Panc1 (cell line): ENCODE measurements at regions not wholly inside any gene's neighbourhood (a gene's known extent, or its start where the extent isn't known, plus 50 kb on each side); places are given as distances from the start of the nearest gene placed in this dataset.
"Not testable (repeated sequence)": the region's sequence is repeated elsewhere in the genome, so short reads cannot be mapped to it uniquely, and the experiment has no call there.

Source experiments
- ATAC-seq: fragments of 200-7000 bp; cut with Tn5 transposase; 2 replicates; pipeline ENCODE4 v1.9.1; 2020; ENCODE audit warnings: mild to moderate bottlenecking, moderate library complexity
- BruUV-seq: library from RNA; stranded (reverse); fragments of 400-500 nt; replicated peaks from 2 replicates; lab custom pipeline; 2021; lab: Mats Ljungman, UMichigan
- CTCF ChIA-PET: fragments of 300-600 bp; sonication (Branson Sonifier 250); formaldehyde crosslinking; loops from one replicate; lab custom pipeline; 2022; ENCODE audit warnings: antibody characterized with exemption; lab: Charles Lee
- POLR2A ChIA-PET: fragments of 300-600 bp; sonication (Branson Sonifier 250); formaldehyde crosslinking; loops from one replicate; lab custom pipeline; 2022; ENCODE audit warnings: antibody characterized with exemption; lab: Charles Lee
- DNase-seq: peaks from one replicate; pipeline ENCODE4 v3.0.0-alpha.2; 2010; ENCODE audit warnings: low read depth, low spot score
- H3K27ac ChIP-seq: 2 replicates; pipeline ENCODE4 v1.5.1; 2011; ENCODE audit warnings: mild to moderate bottlenecking, low read length, inconsistent platforms
- H3K27me3 ChIP-seq: fragments of 200-500 bp; sonication (Bioruptor generic); 2 replicates; pipeline ENCODE4 v1.6.0; 2014; ENCODE audit warnings: low read length, inconsistent platforms; ENCODE audit not compliant: control insufficient read depth, insufficient read depth
- H3K36me3 ChIP-seq: fragments of 200-500 bp; sonication (Bioruptor generic); 2 replicates; pipeline ENCODE4 v1.5.1; 2014; ENCODE audit warnings: inconsistent platforms, mild to moderate bottlenecking, low read length, moderate library complexity; ENCODE audit not compliant: control insufficient read depth, insufficient read depth
- H3K4me1 ChIP-seq: 2 replicates; pipeline ENCODE4 v1.5.1; 2011; ENCODE audit warnings: inconsistent platforms, mild to moderate bottlenecking, low read length, moderate library complexity; ENCODE audit not compliant: control insufficient read depth, insufficient read depth
- H3K4me3 ChIP-seq, 2 experiments: 2 replicates each; pipeline ENCODE4 v1.5.1; 2011 to 2012; ENCODE audit warnings: low read depth in 2 of 2, low read length in 2 of 2, mild to moderate bottlenecking in 2 of 2, inconsistent platforms in 1 of 2, moderate library complexity in 1 of 2
- H3K9me3 ChIP-seq: fragments of 200-500 bp; sonication (Bioruptor generic); 2 replicates; pipeline ENCODE4 v1.5.1; 2014; ENCODE audit warnings: low read depth, mild to moderate bottlenecking, inconsistent platforms, low read length, moderate library complexity; ENCODE audit not compliant: control insufficient read depth, insufficient read depth
- CTCF ChIP-seq: fragments of 450-650 bp; IDR thresholded peaks from 2 replicates; pipeline ENCODE4 v1.5.1; 2017; ENCODE audit warnings: mild to moderate bottlenecking
- POLR2AphosphoS5 ChIP-seq: IDR thresholded peaks from 2 replicates; pipeline ENCODE4 v1.6.1; 2012; ENCODE audit warnings: mild to moderate bottlenecking, low read depth, low read length, moderate library complexity
- SIN3A ChIP-seq: IDR thresholded peaks from 2 replicates; pipeline ENCODE4 v1.6.1; 2012; ENCODE audit warnings: low read depth, mild to moderate bottlenecking, low read length, moderate library complexity, borderline replicate concordance; ENCODE audit not compliant: insufficient read depth
- TCF7L2 ChIP-seq: IDR thresholded peaks from 2 replicates; pipeline ENCODE4 v1.6.1; 2011; ENCODE audit warnings: mild to moderate bottlenecking, low read depth, low read length, inconsistent platforms
- in situ Hi-C: cut with HindIII; loops from 2 replicates; pipeline ENCODE4 v1.10.0; 2016; ENCODE audit warnings: low sequenced_read_pairs, low pct_unique_long_range_greater_than_20kb
- intact Hi-C: fragments of 100-400 bp; cut with micrococcal nuclease; formaldehyde crosslinking; loops from one replicate; pipeline ENCODE4 v1.10.0; 2022; ENCODE audit not compliant: unreplicated experiment
- TF ChIP-seq, protein P1 (sequence below), 2 experiments: IDR thresholded peaks; 2 replicates each; pipeline ENCODE4 v1.6.1; 2011 to 2012; ENCODE audit warnings: low read depth in 2 of 2, control low read depth in 1 of 2, low read length in 1 of 2, mild to moderate bottlenecking in 1 of 2, moderate library complexity in 1 of 2; ENCODE audit not compliant: insufficient read depth in 1 of 2

- no peak overlapping the region for H3K4me3 ChIP-seq
- no peaks in the 10 kb centered on the region for H3K27me3 ChIP-seq
- DNase-seq (no peak), ATAC-seq (no peak)
- no peak overlapping the region for H3K27ac ChIP-seq
- POLR2A ChIA-PET = no interaction called here
- H3K36me3 ChIP-seq = no peaks in the 10 kb centered on the region
- CTCF ChIA-PET = no interaction called here
- in situ Hi-C loops = no loop called here
- no peaks in the 10 kb centered on the region for H3K9me3 ChIP-seq
- intact Hi-C loops = no loop called here
- no peaks in the 10 kb centered on the region for H3K4me1 ChIP-seq
- BruUV-seq = no TSS peak
- TF ChIP-seq SIN3A (no peak), TCF7L2 (no peak), CTCF (no peak), POLR2AphosphoS5 (no peak)
- TF ChIP-seq, protein P1, sequence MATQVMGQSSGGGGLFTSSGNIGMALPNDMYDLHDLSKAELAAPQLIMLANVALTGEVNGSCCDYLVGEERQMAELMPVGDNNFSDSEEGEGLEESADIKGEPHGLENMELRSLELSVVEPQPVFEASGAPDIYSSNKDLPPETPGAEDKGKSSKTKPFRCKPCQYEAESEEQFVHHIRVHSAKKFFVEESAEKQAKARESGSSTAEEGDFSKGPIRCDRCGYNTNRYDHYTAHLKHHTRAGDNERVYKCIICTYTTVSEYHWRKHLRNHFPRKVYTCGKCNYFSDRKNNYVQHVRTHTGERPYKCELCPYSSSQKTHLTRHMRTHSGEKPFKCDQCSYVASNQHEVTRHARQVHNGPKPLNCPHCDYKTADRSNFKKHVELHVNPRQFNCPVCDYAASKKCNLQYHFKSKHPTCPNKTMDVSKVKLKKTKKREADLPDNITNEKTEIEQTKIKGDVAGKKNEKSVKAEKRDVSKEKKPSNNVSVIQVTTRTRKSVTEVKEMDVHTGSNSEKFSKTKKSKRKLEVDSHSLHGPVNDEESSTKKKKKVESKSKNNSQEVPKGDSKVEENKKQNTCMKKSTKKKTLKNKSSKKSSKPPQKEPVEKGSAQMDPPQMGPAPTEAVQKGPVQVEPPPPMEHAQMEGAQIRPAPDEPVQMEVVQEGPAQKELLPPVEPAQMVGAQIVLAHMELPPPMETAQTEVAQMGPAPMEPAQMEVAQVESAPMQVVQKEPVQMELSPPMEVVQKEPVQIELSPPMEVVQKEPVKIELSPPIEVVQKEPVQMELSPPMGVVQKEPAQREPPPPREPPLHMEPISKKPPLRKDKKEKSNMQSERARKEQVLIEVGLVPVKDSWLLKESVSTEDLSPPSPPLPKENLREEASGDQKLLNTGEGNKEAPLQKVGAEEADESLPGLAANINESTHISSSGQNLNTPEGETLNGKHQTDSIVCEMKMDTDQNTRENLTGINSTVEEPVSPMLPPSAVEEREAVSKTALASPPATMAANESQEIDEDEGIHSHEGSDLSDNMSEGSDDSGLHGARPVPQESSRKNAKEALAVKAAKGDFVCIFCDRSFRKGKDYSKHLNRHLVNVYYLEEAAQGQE (IDR thresholded peaks at IDR 0.05; ENCODE audit: insufficient read depth in 1 of 2, low read depth in 2 of 2, low read length in 1 of 2) = no peak
These were observed 163.4 kb downstream of the LAT start for GRCh38 chr16:29148131-29148691.

GRCh38 chr16:29147710-29148109 is 162.9 kb downstream of the LAT start:
- POLR2A ChIA-PET, H3K4me3 ChIP-seq, BruUV-seq, H3K4me1 ChIP-seq, H3K9me3 ChIP-seq, DNase-seq, in situ Hi-C loops, H3K36me3 ChIP-seq, CTCF ChIA-PET, intact Hi-C loops, ATAC-seq, H3K27ac ChIP-seq, H3K27me3 ChIP-seq: not testable (repeated sequence)

- BruUV-seq, intact Hi-C loops, H3K4me1 ChIP-seq, ATAC-seq, H3K27me3 ChIP-seq, H3K36me3 ChIP-seq, CTCF ChIA-PET, H3K4me3 ChIP-seq, H3K27ac ChIP-seq, DNase-seq, H3K9me3 ChIP-seq, POLR2A ChIA-PET, in situ Hi-C loops: not testable (repeated sequence)
These were observed 162.2 kb downstream of the LAT start for GRCh38 chr16:29146808-29147643.
